Activated CD8-positive, alpha-beta T cell treated with anti-CD3 and anti-CD28 coated beads, Interleukin-2, amount 10 ng/mL, durations not matched to agents 7 days and 5 days (primary cell): ENCODE measurements at regions not wholly inside any gene's neighbourhood (a gene's known extent, or its start where the extent isn't known, plus 50 kb on each side); places are given as distances from the start of the nearest gene placed in this dataset.

Experiments
- ATAC-seq: fragments of 150-1000 bp; cut with Tn5 transposase; one replicate; pipeline ENCODE4 v1.10.0; 2021; ENCODE audit warnings: moderate library complexity
- CTCF ChIA-PET: fragments of 350-600 bp; sonication (Branson Sonifier 250); formaldehyde crosslinking; loops from one replicate; lab custom pipeline; 2021; ENCODE audit warnings: antibody characterized with exemption; lab: Charles Lee
- POLR2A ChIA-PET: fragments of 350-600 bp; sonication (Branson Sonifier 250); formaldehyde crosslinking; loops from one replicate; lab custom pipeline; 2021; ENCODE audit warnings: antibody characterized with exemption; lab: Charles Lee
- DNase-seq: peaks from one replicate; pipeline ENCODE4 v3.0.0-alpha.2; 2020
- H3K27ac Mint-ChIP-seq: one replicate; pipeline ENCODE4 v1.8.0; 2021; ENCODE audit warnings: mild to moderate bottlenecking, mixed read lengths
- H3K27me3 Mint-ChIP-seq: one replicate; pipeline ENCODE4 v1.8.0; 2021; ENCODE audit warnings: low read depth, mixed read lengths
- H3K36me3 Mint-ChIP-seq: one replicate; pipeline ENCODE4 v1.8.0; 2021; ENCODE audit warnings: low read depth, mixed read lengths
- H3K4me1 Mint-ChIP-seq: one replicate; pipeline ENCODE4 v1.8.0; 2021; ENCODE audit warnings: low read depth, mixed read lengths
- H3K4me3 Mint-ChIP-seq: one replicate; pipeline ENCODE4 v1.8.0; 2021; ENCODE audit warnings: mild to moderate bottlenecking, mixed read lengths
- H3K9me3 Mint-ChIP-seq: one replicate; pipeline ENCODE4 v1.8.0; 2022; ENCODE audit warnings: mixed read lengths; ENCODE audit not compliant: insufficient read depth

- no peaks in the 10 kb centered on the region for H3K36me3 Mint-ChIP-seq
- POLR2A ChIA-PET = interaction anchor here (1.5 kb wide), 1 partner anchor 13 kb away, joined by 6 read pairs; no protein-coding TSS in a partner anchor
- peaks cover 10% of the 10 kb centered on the region for H3K4me1 Mint-ChIP-seq
- H3K9me3 Mint-ChIP-seq = no peaks in the 10 kb centered on the region
- DNase-seq (no peak), ATAC-seq (no peak)
- no peak overlapping the region for H3K4me3 Mint-ChIP-seq
- CTCF ChIA-PET = interaction anchor here (1.2 kb wide), 1 partner anchor 13 kb away, joined by 4 read pairs; no protein-coding TSS in a partner anchor
- H3K27me3 Mint-ChIP-seq = peaks cover 28% of the 10 kb centered on the region
- no peak overlapping the region for H3K27ac Mint-ChIP-seq
These were observed 86.1 kb upstream of the BZW1 start for GRCh38 chr2:200725596-200725995.

- H3K27me3 Mint-ChIP-seq = peaks cover 21% of the 10 kb centered on the region
- no peak overlapping the region for H3K27ac Mint-ChIP-seq
- no peaks in the 10 kb centered on the region for H3K36me3 Mint-ChIP-seq
- DNase-seq (no peak), ATAC-seq (no peak)
- H3K9me3 Mint-ChIP-seq = no peaks in the 10 kb centered on the region
- no peak overlapping the region for H3K4me3 Mint-ChIP-seq
- peaks cover 10% of the 10 kb centered on the region for H3K4me1 Mint-ChIP-seq
- ChIA-PET CTCF (interaction anchor here (1.8 kb wide), 1 partner anchor 15 kb away, joined by 6 read pairs; no protein-coding TSS in a partner anchor), POLR2A (no interaction called here)
These were observed 83.1 kb upstream of the BZW1 start for GRCh38 chr2:200728630-200729029.

GRCh38 chr2:200730302-200730701 lies 81.4 kb upstream of the BZW1 start:
- Mint-ChIP-seq H3K36me3 (no peaks in the 10 kb centered on the region), H3K4me1 (peaks cover 14% of the 10 kb centered on the region), H3K9me3 (no peaks in the 10 kb centered on the region), H3K27ac (no peak overlapping the region), H3K4me3 (no peak overlapping the region), H3K27me3 (peaks cover 13% of the 10 kb centered on the region)
- ChIA-PET CTCF (interaction anchor here (2.0 kb wide), 1 partner anchor 17 kb away, joined by 4 read pairs; no protein-coding TSS in a partner anchor), POLR2A (interaction anchor here (1.1 kb wide), 1 partner anchor 18 kb away, joined by 3 read pairs; no protein-coding TSS in a partner anchor)
- ATAC-seq = no peak
- DNase-seq = no peak

DNA sequence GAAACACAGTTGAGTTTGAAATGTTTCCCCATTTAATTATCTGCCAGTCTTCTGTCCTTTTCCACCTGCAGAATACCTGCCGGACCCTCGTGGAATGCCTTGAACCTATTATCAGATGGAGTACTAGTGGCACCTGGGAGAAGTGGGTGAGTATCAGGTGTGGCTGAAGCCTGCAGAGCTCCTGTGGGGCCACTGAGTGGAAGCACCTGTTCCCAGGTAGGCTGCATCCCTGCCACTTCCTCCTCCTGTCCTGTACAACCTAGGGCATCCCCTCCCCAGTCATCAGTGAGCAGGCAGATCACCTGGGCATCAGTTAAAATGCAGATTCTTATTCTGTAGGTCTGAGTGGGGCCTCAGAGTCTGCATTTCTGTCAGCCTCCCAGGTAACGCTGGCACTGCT lies 80.8 kb upstream of the BZW1 start:
- ChIA-PET POLR2A (interaction anchor here (1.1 kb wide), 2 partner anchors 18 to 105 kb away, joined by 3 read pairs; no protein-coding TSS in a partner anchor), CTCF (interaction anchor here (2.0 kb wide), 1 partner anchor 18 kb away, joined by 4 read pairs; no protein-coding TSS in a partner anchor)
- Mint-ChIP-seq H3K9me3 (no peaks in the 10 kb centered on the region), H3K4me1 (peaks cover 16% of the 10 kb centered on the region), H3K27me3 (peaks cover 11% of the 10 kb centered on the region), H3K27ac (no peak overlapping the region), H3K36me3 (no peaks in the 10 kb centered on the region), H3K4me3 (no peak overlapping the region)
- DNase-seq (no peak), ATAC-seq (no peak)

DNA sequence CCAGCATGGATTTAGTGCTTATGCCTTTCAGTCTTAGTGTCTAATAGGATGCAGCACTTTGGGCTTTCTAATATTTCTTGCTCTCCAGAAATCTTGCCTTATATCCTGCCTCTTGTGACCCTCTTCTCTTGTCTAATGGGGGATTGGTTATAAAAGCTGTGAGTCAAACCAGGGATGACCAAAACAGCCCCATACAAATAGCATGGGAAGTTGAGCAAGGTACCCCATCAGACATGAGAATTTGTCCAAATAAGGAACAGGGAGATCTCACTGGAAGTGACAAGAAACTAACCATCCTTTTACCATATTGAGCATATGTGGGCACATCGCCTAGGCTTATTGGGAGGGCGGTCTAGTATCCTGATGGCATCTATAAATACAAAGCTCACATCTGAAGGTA lies 78.8 kb upstream of the BZW1 start:
- Mint-ChIP-seq H3K27ac (no peak overlapping the region), H3K27me3 (peaks cover 5% of the 10 kb centered on the region), H3K9me3 (no peaks in the 10 kb centered on the region), H3K4me3 (no peak overlapping the region), H3K36me3 (no peaks in the 10 kb centered on the region), H3K4me1 (peaks cover 11% of the 10 kb centered on the region)
- ChIA-PET POLR2A (no interaction called here), CTCF (interaction anchor here (1.3 to 1.9 kb wide), 3 partner anchors 9 to 154 kb away, joined by 3 to 8 read pairs (median 6); no protein-coding TSS in a partner anchor)
- no peak for DNase-seq
- ATAC-seq = no peak

DNA sequence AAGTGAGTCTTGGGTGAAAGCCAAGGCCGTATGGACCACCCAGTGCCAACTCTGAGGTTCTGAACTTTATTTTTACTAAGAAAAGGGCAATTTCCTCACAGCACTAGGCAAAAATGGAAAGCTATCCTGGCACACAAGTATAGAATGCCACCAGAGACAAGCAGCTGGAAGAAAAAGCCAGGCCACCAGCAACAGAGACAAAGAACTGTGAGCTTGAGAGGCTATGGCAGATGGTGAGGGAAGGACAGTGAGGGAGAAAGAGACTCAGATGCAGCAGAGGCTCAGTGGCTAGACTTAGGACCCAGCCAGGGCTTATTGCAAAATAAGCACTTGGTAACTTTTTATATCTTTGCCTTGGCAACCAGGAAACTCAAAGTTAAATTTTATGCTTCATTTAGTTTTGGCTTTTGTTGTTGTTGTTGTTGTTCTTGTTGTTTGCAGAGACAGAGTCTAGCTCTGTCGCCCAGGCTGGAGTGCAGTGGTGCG lies 78.0 kb upstream of the BZW1 start:
- POLR2A ChIA-PET = no interaction called here
- H3K4me3 Mint-ChIP-seq = no peak overlapping the region
- no peak overlapping the region for H3K27ac Mint-ChIP-seq

GRCh38 chr2:200735061-200735460 lies 76.6 kb upstream of the BZW1 start:
- peaks cover 13% of the 10 kb centered on the region for H3K27me3 Mint-ChIP-seq
- ChIA-PET CTCF (interaction anchor here (0.9 to 2.0 kb wide), 9 partner anchors 15 to 253 kb away, joined by 3 to 19 read pairs (median 4); no protein-coding TSS in a partner anchor), POLR2A (interaction anchor here (1.0 kb wide), 1 partner anchor 22 kb away, joined by 10 read pairs; no protein-coding TSS in a partner anchor)
- H3K27ac Mint-ChIP-seq = no peak overlapping the region
- H3K4me1 Mint-ChIP-seq = peaks cover 11% of the 10 kb centered on the region
- H3K4me3 Mint-ChIP-seq = no peak overlapping the region
- H3K9me3 Mint-ChIP-seq = no peaks in the 10 kb centered on the region
- DNase-seq = no peak
- H3K36me3 Mint-ChIP-seq = no peaks in the 10 kb centered on the region
- no peak for ATAC-seq

More for the DNA sequence above, 78.0 kb upstream of the BZW1 start:
- no peaks in the 10 kb centered on the region for H3K9me3 Mint-ChIP-seq
- no peaks in the 10 kb centered on the region for H3K36me3 Mint-ChIP-seq
- no peak for ATAC-seq
- peaks cover 11% of the 10 kb centered on the region for H3K4me1 Mint-ChIP-seq
- DNase-seq = no peak
- H3K27me3 Mint-ChIP-seq = peaks cover 3% of the 10 kb centered on the region
- CTCF ChIA-PET = interaction anchor here (1.0 to 1.9 kb wide), 4 partner anchors 10 to 30 kb away, joined by 3 to 8 read pairs (median 5); no protein-coding TSS in a partner anchor

DNA sequence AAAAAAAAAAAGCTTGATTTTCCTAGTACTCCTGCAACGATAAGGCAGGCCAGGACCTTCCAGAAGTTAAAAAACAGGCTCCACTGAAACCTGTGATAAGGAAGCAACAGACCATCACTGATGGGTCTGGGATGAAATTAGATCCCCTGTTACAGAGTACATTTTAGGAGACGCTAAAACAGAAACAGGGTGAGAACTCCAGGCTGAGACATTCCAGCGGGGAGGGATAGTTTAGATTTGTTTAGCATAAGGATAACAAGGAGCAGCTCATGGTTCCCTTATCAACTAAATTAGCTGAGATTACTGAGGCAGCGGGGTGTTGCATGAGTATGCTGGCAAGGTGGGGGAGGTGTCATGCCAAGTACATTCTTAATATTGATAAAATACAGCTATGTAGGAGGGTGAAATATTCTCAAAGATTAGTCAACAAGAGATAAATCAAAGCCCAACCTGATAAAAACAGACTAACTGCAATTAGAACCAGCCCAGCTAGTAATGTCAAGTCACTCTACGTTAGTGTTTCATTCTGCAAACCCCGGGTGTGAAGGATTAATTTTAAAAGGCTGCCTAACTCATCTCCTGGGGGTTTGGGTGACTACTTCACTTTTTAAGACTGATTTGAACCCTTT lies 75.0 kb upstream of the BZW1 start:
- H3K36me3 Mint-ChIP-seq = no peaks in the 10 kb centered on the region
- no peak overlapping the region for H3K4me3 Mint-ChIP-seq
- POLR2A ChIA-PET = no interaction called here
- CTCF ChIA-PET = interaction anchor here (1.3 to 2.0 kb wide), 3 partner anchors 24 to 34 kb away, joined by 4 to 7 read pairs (median 5); no protein-coding TSS in a partner anchor
- H3K9me3 Mint-ChIP-seq = no peaks in the 10 kb centered on the region
- no peak for DNase-seq
- peaks cover 11% of the 10 kb centered on the region for H3K4me1 Mint-ChIP-seq
- ATAC-seq = no peak
- H3K27me3 Mint-ChIP-seq = peaks cover 15% of the 10 kb centered on the region
- H3K27ac Mint-ChIP-seq = no peak overlapping the region

DNA sequence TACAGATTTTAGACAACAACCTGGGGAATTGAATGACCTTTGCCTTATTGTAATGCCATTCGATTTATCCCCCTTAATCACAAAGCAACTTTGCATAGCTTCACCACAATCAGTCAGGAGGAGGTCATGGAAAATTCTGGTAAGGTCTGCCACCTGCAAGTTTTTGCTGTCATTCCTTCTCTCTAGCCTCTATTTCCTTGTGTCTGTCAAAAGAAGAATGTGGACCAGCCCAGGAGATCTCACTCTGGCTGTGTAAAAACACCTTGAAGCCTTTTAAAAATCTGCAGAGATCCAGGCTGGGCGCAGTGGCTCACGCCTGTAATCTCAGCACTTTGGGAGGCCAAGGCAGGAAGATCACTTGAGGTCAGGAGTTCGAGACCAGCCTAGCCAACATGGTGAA lies 74.1 kb upstream of the BZW1 start:
- ChIA-PET POLR2A (no interaction called here), CTCF (interaction anchor here (1.3 to 1.4 kb wide), 3 partner anchors 20 to 27 kb away, joined by 3 to 5 read pairs (median 4); no protein-coding TSS in a partner anchor)
- Mint-ChIP-seq H3K4me3 (no peak overlapping the region), H3K27me3 (peaks cover 15% of the 10 kb centered on the region), H3K36me3 (no peaks in the 10 kb centered on the region), H3K27ac (no peak overlapping the region), H3K9me3 (no peaks in the 10 kb centered on the region), H3K4me1 (peaks cover 11% of the 10 kb centered on the region)
- no peak for DNase-seq
- no peak for ATAC-seq

DNA sequence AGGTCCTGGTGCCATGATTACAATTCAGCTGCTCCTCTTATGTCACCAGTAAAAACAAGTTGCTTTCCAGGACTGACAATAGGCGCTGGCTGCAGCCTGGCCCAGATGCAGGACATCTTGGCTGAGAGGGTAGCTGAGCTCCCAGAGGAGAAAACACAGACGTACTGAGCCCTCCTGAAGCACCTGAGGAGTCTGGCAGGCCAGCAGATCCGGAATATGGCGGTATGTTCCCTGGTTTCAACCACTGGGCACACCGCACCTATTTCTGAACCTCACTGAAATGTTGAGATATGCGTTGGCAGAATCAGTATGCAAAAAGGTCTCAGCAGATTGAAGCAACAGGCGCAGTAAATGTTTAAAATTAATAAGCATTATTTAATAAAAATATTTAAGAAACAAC lies 73.1 kb upstream of the BZW1 start:
- peaks cover 11% of the 10 kb centered on the region for H3K27me3 Mint-ChIP-seq
- H3K36me3 Mint-ChIP-seq = no peaks in the 10 kb centered on the region
- H3K9me3 Mint-ChIP-seq = no peaks in the 10 kb centered on the region
- ATAC-seq = no peak
- no peak for DNase-seq
- H3K4me1 Mint-ChIP-seq = peaks cover 11% of the 10 kb centered on the region
- H3K4me3 Mint-ChIP-seq = no peak overlapping the region
- H3K27ac Mint-ChIP-seq = no peak overlapping the region
- ChIA-PET CTCF (interaction anchor here (1.3 kb wide), 2 partner anchors 21 to 25 kb away, joined by 3 read pairs; no protein-coding TSS in a partner anchor), POLR2A (no interaction called here)

DNA sequence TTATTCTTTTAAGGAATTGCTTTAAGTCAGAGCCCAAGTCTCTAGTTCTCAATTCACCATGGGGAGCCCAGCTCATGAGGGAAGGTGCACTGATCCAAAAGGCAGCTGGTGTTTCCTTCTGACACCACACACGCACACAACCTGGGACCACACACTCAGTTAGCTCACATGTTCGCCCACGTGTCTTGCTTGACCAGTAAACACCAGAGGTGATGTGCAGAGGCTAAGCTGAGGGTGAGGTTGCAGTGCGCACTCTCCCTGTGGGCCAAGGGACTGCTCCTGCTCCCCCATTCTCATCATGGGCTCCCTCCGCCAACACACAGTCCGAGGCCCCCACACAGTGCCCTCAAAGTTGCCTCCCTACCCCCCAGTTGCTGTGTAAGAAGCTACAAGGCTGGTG lies 70.8 kb upstream of the BZW1 start:
- ATAC-seq (no peak), DNase-seq (no peak)
- no peaks in the 10 kb centered on the region for H3K36me3 Mint-ChIP-seq
- H3K9me3 Mint-ChIP-seq = no peaks in the 10 kb centered on the region
- no peak overlapping the region for H3K4me3 Mint-ChIP-seq
- ChIA-PET POLR2A (interaction anchor here (0.7 kb wide), 1 partner anchor 73 kb away, joined by 3 read pairs; no protein-coding TSS in a partner anchor), CTCF (no interaction called here)
- H3K27me3 Mint-ChIP-seq = peaks cover 15% of the 10 kb centered on the region
- H3K4me1 Mint-ChIP-seq = peaks cover 1% of the 10 kb centered on the region
- H3K27ac Mint-ChIP-seq = no peak overlapping the region
